Nephron (organoid): ENCODE measurements at regions not wholly inside any gene's neighbourhood (a gene's known extent, or its start where the extent isn't known, plus 50 kb on each side); places are given as distances from the start of the nearest gene placed in this dataset.

Experiments
- H3K27ac Mint-ChIP-seq, 3 experiments: 2 replicates each; pipeline ENCODE4 v1.8.0; 2020; ENCODE audit warnings: mixed read lengths in 3 of 3, mild to moderate bottlenecking in 2 of 3, moderate library complexity in 1 of 3
- H3K27me3 Mint-ChIP-seq: 2 replicates; pipeline ENCODE4 v1.8.0; 2021; ENCODE audit warnings: low read depth, mild to moderate bottlenecking, moderate library complexity, mixed read lengths
- H3K36me3 Mint-ChIP-seq: 2 replicates; pipeline ENCODE4 v1.8.0; 2020; ENCODE audit warnings: low read depth, mixed read lengths
- H3K4me1 Mint-ChIP-seq: 2 replicates; pipeline ENCODE4 v1.8.0; 2020; ENCODE audit warnings: mixed read lengths
- H3K4me3 Mint-ChIP-seq, 3 experiments: 2 replicates each; pipeline ENCODE4 v1.8.0; 2020; ENCODE audit warnings: mild to moderate bottlenecking in 3 of 3, mixed read lengths in 3 of 3, moderate library complexity in 2 of 3
- H3K9me3 Mint-ChIP-seq: 2 replicates; pipeline ENCODE4 v1.8.0; 2020; ENCODE audit warnings: mixed read lengths
- CTCF ChIP-seq, 3 experiments: fragments of 200-600 bp; sonication (generic); IDR thresholded peaks; one replicate each; pipeline ENCODE4 v1.5.0; 2021; ENCODE audit warnings: antibody characterized with exemption in 3 of 3; ENCODE audit not compliant: unreplicated experiment in 3 of 3

- no peak for TF ChIP-seq CTCF (IDR thresholded peaks at IDR 0.05; ENCODE audit: unreplicated experiment in 3 of 3)
- H3K4me1 Mint-ChIP-seq: peaks cover 7% of the 10 kb centered on the region
- no peak overlapping the region for H3K4me3 Mint-ChIP-seq
- no peaks in the 10 kb centered on the region for H3K27me3 Mint-ChIP-seq
- H3K36me3 Mint-ChIP-seq: no peaks in the 10 kb centered on the region
- H3K9me3 Mint-ChIP-seq: no peaks in the 10 kb centered on the region
- H3K27ac Mint-ChIP-seq: peak overlapping the region in 2 of 3 experiments; percentile 9 to 65
Measured at GRCh38 chr3:187520027-187520945, 149.9 kb downstream of the SST start.

- Mint-ChIP-seq H3K27ac (peak overlapping the region in 2 of 3 experiments; percentile 9 to 44), H3K36me3 (no peaks in the 10 kb centered on the region), H3K9me3 (no peaks in the 10 kb centered on the region), H3K27me3 (no peaks in the 10 kb centered on the region), H3K4me3 (no peak overlapping the region), H3K4me1 (peaks cover 7% of the 10 kb centered on the region)
- no peak for TF ChIP-seq CTCF (IDR thresholded peaks at IDR 0.05; ENCODE audit: unreplicated experiment in 3 of 3)
Measured at GRCh38 chr3:187519428-187519890, 150.7 kb downstream of the SST start.

GRCh38 chr3:187518616-187519015, 150.4 kb downstream of the RTP4 start:
- Mint-ChIP-seq H3K27me3 (no peaks in the 10 kb centered on the region), H3K9me3 (no peaks in the 10 kb centered on the region), H3K36me3 (no peaks in the 10 kb centered on the region), H3K4me3 (no peak overlapping the region), H3K4me1 (peaks cover 7% of the 10 kb centered on the region), H3K27ac (no peak overlapping the region)
- TF ChIP-seq CTCF (IDR thresholded peaks at IDR 0.05; ENCODE audit: unreplicated experiment in 3 of 3): no peak

GRCh38 chr3:187518207-187518606, 150.0 kb downstream of the RTP4 start:
- H3K36me3 Mint-ChIP-seq: no peaks in the 10 kb centered on the region
- no peak overlapping the region for H3K4me3 Mint-ChIP-seq
- peaks cover 7% of the 10 kb centered on the region for H3K4me1 Mint-ChIP-seq
- TF ChIP-seq CTCF (IDR thresholded peaks at IDR 0.05; ENCODE audit: unreplicated experiment in 3 of 3): no peak
- no peaks in the 10 kb centered on the region for H3K27me3 Mint-ChIP-seq
- H3K9me3 Mint-ChIP-seq: no peaks in the 10 kb centered on the region
- no peak overlapping the region for H3K27ac Mint-ChIP-seq

GRCh38 chr3:187516446-187517185, 148.4 kb downstream of the RTP4 start:
- Mint-ChIP-seq H3K27ac (no peak overlapping the region), H3K36me3 (no peaks in the 10 kb centered on the region), H3K4me3 (no peak overlapping the region), H3K27me3 (no peaks in the 10 kb centered on the region), H3K9me3 (peaks cover 8% of the 10 kb centered on the region), H3K4me1 (peaks cover 7% of the 10 kb centered on the region)
- no peak for TF ChIP-seq CTCF (IDR thresholded peaks at IDR 0.05; ENCODE audit: unreplicated experiment in 3 of 3)
